ENCODE measurements at regions not wholly inside any gene's neighbourhood (a gene's known extent, or its start where the extent isn't known, plus 50 kb on each side); places are given as distances from the start of the nearest gene placed in this dataset.

DNA sequence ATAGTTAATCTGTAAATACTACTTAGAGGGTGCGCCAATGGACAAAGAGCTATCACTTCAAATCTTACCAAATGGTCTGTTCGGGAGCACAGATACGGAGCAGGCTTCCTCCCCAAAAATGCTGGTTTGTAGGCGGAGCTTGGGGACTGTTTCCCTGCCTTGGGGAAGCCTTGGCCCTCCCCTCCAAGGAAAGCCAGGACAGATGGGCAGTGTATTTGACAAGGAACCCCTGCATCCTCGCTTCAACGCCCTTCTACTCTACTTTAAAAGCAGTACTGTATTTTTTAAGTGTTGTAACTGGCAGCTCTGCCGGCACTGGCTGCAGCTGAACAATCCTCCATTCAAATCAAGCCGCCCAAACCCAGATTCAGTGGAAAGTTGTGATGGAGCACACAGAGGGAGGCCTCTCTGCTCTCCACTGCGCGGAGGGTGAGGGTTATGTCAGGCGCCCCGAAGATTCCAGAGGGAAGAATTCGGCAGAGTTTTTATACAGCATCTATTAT is 83.1 kb upstream of the FNDC3B start:
- TF ChIP-seq, protein P1, sequence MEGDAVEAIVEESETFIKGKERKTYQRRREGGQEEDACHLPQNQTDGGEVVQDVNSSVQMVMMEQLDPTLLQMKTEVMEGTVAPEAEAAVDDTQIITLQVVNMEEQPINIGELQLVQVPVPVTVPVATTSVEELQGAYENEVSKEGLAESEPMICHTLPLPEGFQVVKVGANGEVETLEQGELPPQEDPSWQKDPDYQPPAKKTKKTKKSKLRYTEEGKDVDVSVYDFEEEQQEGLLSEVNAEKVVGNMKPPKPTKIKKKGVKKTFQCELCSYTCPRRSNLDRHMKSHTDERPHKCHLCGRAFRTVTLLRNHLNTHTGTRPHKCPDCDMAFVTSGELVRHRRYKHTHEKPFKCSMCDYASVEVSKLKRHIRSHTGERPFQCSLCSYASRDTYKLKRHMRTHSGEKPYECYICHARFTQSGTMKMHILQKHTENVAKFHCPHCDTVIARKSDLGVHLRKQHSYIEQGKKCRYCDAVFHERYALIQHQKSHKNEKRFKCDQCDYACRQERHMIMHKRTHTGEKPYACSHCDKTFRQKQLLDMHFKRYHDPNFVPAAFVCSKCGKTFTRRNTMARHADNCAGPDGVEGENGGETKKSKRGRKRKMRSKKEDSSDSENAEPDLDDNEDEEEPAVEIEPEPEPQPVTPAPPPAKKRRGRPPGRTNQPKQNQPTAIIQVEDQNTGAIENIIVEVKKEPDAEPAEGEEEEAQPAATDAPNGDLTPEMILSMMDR (IDR thresholded peaks at IDR 0.05; ENCODE audit: insufficient read depth, low read length), result no peak
- no peak for DNase-seq (ENCODE audit: low read depth)
- no peak overlapping the region for H3K4me3 ChIP-seq (ENCODE audit: low read depth, low read length)

DNA sequence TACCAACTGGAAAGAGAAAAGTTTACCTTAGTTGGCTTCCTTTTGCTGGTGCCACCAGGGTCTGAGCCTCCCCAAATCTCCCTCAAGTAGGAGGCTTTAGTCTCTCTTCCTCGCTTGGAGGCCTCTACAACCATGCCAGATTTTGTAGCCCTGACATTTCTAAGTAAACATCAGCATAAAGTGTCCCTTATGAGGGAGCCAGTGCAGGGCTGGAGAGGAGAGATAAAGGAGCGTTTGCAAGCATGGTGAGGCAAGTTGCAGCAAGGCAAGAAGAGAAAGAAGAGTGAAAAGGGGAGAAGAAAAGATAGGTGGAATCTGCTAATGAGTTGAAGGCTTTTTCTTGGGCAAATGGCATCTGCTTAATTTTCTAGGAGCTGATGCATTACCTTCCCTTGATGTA is 82.7 kb upstream of the FNDC3B start:
- no peak overlapping the region for H3K4me3 ChIP-seq (ENCODE audit: low read depth, low read length)
- TF ChIP-seq, protein P1 (IDR thresholded peaks at IDR 0.05; ENCODE audit: insufficient read depth, low read length), result no peak
- no peak for DNase-seq (ENCODE audit: low read depth)

DNA sequence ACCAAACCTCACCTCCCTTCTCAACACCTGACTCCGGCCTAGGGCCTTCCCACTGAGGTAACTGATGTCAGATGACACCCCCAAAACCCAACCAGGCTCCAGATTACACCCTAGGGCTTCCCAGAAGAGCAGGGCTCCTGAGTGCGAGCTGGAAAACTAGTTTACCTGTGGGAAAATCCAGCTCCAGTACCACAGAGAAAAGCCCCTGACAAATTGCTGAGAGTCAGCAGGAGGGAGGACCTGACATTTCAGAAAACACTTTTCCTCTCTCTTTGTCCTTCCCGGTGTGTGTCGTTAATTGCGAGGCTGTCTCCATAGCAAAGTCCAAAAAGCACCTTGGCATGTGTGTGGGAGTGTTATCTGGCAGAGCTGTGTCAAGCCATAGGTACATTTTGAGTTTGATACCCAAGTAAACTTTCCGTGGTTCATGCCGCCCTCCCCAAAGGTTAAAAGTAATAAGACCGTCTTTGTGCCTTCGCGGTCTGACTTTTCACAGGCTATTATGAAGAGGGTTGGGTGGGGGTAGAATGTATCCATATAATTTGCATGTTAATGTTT is 79.8 kb upstream of the FNDC3B start:
- H3K4me3 ChIP-seq (ENCODE audit: low read depth, low read length), result no peak overlapping the region
- DNase-seq (ENCODE audit: low read depth), result no peak
- TF ChIP-seq, protein P1 (IDR thresholded peaks at IDR 0.05; ENCODE audit: insufficient read depth, low read length), result no peak

DNA sequence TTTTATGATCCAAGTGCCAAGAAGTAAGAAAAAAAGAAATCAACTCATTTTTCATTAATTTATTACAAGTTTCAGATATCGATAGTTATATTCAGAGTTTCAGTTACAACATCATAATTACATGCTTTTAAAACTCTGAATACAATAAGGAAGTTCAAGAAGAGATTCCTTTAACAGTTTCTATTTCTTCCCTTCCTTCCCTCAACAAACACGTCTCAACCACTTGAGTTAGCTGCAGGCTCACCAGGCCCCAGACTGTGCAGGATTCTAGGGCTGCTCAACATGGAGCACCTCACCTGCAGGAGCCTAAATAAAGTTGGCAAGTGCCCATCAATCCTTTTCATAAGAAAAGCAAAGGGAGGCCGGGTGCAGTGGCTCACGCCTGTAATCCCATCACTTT is 79.2 kb upstream of the FNDC3B start:
- TF ChIP-seq, protein P1 (IDR thresholded peaks at IDR 0.05; ENCODE audit: insufficient read depth, low read length), result no peak
- no peak for DNase-seq (ENCODE audit: low read depth)
- H3K4me3 ChIP-seq (ENCODE audit: low read depth, low read length), result no peak overlapping the region

DNA sequence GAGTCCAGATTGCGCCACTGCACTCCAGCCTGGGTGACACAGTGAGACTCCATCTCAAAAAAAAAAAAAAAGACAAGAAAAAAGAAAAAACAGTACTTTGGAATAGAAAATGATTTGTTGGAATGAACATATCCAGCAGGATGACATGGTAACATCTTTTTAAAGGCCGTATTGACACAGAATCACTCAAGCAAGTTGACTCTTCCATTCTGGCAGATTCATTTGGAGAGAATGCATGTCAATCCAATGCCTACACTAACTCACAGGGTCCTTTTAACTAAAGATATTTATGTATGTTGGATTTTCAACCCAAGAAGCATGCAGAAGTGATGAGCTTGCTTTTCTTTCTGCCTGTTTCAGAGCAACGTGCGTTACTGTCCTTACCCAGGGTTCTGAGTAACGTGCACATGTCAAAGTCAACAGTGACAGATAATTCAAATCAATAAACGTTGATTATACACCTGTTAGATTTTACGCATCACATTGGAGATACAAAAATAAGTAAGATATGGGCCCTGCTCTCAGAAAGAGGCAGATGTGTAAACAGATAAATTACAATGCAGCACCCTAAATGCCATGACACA is 77.1 kb upstream of the FNDC3B start:
- TF ChIP-seq, protein P1 (IDR thresholded peaks at IDR 0.05; ENCODE audit: insufficient read depth, low read length), result no peak
- DNase-seq (ENCODE audit: low read depth), result no peak
- no peak overlapping the region for H3K4me3 ChIP-seq (ENCODE audit: low read depth, low read length)

DNA sequence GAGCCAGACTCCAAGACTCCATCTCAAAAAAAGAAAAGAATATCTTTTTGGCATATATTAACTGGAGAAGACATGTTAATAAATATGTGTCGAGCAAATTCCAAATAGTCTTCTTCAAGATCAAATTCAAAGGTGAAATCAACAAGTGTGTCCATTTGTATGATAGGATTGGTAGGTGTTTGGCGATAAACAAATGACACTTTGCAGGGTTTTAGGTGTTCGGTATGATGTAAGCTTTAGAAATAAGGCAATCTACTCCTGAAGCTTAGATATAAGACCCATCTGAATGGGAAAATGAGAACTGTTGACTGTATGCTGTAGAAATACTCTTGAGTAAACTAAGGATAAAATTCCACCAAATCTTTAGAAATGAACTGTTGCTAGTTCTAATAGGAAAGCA is 75.8 kb upstream of the FNDC3B start:
- no peak overlapping the region for H3K4me3 ChIP-seq (ENCODE audit: low read depth, low read length)
- TF ChIP-seq, protein P1 (IDR thresholded peaks at IDR 0.05; ENCODE audit: insufficient read depth, low read length), result no peak

More for the DNA sequence above, 75.8 kb upstream of the FNDC3B start:
- DNase-seq (ENCODE audit: low read depth), result no peak
